ENCODE measurements at regions not wholly inside any gene's neighbourhood (a gene's known extent, or its start where the extent isn't known, plus 50 kb on each side); places are given as distances from the start of the nearest gene placed in this dataset.

DNA sequence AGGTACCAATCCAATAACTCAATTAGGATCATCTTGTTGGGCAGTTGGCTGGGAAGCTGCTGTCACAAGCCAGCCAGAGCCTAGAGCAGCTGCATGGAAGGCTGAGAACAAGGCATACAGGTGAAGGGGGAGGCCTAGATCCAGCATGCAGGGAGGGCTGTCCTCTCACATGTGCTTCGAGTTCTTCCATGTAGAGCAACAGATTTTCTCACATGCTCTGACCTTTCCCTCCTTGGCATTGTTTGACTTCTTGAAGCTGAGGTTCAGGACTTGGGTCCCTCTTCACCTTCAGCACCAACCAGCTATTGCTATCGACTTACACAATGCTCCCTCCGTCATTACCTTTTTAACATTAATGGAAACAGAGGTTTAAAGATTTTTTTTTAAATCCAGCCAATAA is 257.7 kb downstream of the ATG4C start:
- no peaks in the 10 kb centered on the region for H3K79me2 ChIP-seq (ENCODE audit: control insufficient read depth, insufficient read depth, low read length)
- FAIRE-seq (no peak), ATAC-seq (no peak), DNase-seq (ENCODE audit: low read depth, low spot score) (no peak)
- ChIA-PET SMC1A (ENCODE audit: uncharacterized antibody, unreplicated experiment) (no interaction called here), CTCF (no interaction called here), POLR2A (no interaction called here), RAD21 (ENCODE audit: unreplicated experiment) (no interaction called here)
- H4K20me1 ChIP-seq (ENCODE audit: control insufficient read depth, insufficient read depth): no peaks in the 10 kb centered on the region
- no peak overlapping the region for H3K4me2 ChIP-seq (ENCODE audit: control insufficient read depth, insufficient read depth)
- H3K4me3 ChIP-seq: no peak overlapping the region
- in situ Hi-C loops (cut with MboI) (no loop called here), intact Hi-C loops (cut with micrococcal nuclease; ENCODE audit: unreplicated experiment) (no loop called here)
- H3K9ac ChIP-seq (ENCODE audit: control insufficient read depth, insufficient read depth, low read length): no peak overlapping the region
- H3K27me3 ChIP-seq (replicated peaks in 1 of 2; ENCODE audit: control insufficient read depth in 2 of 2, insufficient read depth in 2 of 2, low read length in 1 of 2): no peaks in the 10 kb centered on the region
- no peaks in the 10 kb centered on the region for H3K36me3 ChIP-seq (ENCODE audit: control insufficient read depth in 2 of 2, insufficient read depth in 2 of 2, low read length in 1 of 2)
- TF ChIP-seq TARDBP (IDR thresholded peaks at IDR 0.05; ENCODE audit: borderline replicate concordance) (no peak), LARP7 (IDR thresholded peaks at IDR 0.05) (no peak), BRCA1 (IDR thresholded peaks at IDR 0.05; ENCODE audit: low read depth, low read length) (no peak), CHD2 (IDR thresholded peaks at IDR 0.05; ENCODE audit: borderline replicate concordance, low read depth, low read length) (no peak), ZNF207 (IDR thresholded peaks at IDR 0.05; ENCODE audit: borderline replicate concordance) (no peak), EGR1 (IDR thresholded peaks at IDR 0.05; ENCODE audit: borderline replicate concordance in 1 of 2, low read depth in 2 of 2, low read length in 2 of 2) (no peak), SMC3 (IDR thresholded peaks at IDR 0.05; ENCODE audit: borderline replicate concordance, low read length) (no peak), POLR2AphosphoS5 (IDR thresholded peaks at IDR 0.05; ENCODE audit: low read length) (no peak), SMAD1 (IDR thresholded peaks at IDR 0.05; ENCODE audit: low read depth, partially characterized antibody) (no peak), KAT2A (conservative IDR thresholded peaks at IDR 0.05; ENCODE audit: control insufficient read depth, low read depth, low read length) (no peak), HDGF (IDR thresholded peaks at IDR 0.05) (no peak), SIN3A (IDR thresholded peaks at IDR 0.05; ENCODE audit: low read depth, low read length) (no peak), TCF3 (IDR thresholded peaks at IDR 0.05; ENCODE audit: borderline replicate concordance, insufficient read depth, low read depth, low read length) (no peak), EED (IDR thresholded peaks at IDR 0.05; ENCODE audit: low read depth) (no peak), JUNB (IDR thresholded peaks at IDR 0.05) (no peak), ZSCAN29 (IDR thresholded peaks at IDR 0.05) (no peak)
- TF ChIP-seq, protein P1, sequence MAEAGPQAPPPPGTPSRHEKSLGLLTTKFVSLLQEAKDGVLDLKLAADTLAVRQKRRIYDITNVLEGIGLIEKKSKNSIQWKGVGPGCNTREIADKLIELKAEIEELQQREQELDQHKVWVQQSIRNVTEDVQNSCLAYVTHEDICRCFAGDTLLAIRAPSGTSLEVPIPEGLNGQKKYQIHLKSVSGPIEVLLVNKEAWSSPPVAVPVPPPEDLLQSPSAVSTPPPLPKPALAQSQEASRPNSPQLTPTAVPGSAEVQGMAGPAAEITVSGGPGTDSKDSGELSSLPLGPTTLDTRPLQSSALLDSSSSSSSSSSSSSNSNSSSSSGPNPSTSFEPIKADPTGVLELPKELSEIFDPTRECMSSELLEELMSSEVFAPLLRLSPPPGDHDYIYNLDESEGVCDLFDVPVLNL (IDR thresholded peaks at IDR 0.05; ENCODE audit: low read depth, low read length): no peak
- TF ChIP-seq, protein P2, sequence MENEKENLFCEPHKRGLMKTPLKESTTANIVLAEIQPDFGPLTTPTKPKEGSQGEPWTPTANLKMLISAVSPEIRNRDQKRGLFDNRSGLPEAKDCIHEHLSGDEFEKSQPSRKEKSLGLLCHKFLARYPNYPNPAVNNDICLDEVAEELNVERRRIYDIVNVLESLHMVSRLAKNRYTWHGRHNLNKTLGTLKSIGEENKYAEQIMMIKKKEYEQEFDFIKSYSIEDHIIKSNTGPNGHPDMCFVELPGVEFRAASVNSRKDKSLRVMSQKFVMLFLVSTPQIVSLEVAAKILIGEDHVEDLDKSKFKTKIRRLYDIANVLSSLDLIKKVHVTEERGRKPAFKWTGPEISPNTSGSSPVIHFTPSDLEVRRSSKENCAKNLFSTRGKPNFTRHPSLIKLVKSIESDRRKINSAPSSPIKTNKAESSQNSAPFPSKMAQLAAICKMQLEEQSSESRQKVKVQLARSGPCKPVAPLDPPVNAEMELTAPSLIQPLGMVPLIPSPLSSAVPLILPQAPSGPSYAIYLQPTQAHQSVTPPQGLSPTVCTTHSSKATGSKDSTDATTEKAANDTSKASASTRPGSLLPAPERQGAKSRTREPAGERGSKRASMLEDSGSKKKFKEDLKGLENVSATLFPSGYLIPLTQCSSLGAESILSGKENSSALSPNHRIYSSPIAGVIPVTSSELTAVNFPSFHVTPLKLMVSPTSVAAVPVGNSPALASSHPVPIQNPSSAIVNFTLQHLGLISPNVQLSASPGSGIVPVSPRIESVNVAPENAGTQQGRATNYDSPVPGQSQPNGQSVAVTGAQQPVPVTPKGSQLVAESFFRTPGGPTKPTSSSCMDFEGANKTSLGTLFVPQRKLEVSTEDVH (IDR thresholded peaks at IDR 0.05; ENCODE audit: low read depth, partially characterized antibody): no peak
- H3K27ac ChIP-seq (ENCODE audit: control insufficient read depth, insufficient read depth): no peak overlapping the region
- H2AFZ ChIP-seq (ENCODE audit: control insufficient read depth, low read depth, low read length): no peak overlapping the region
- H3K4me1 ChIP-seq (ENCODE audit: control insufficient read depth, insufficient read depth, low read length): no peaks in the 10 kb centered on the region
- no TSS peak for BruUV-seq (replicated peaks)
- no peaks in the 10 kb centered on the region for H3K9me3 ChIP-seq (replicated peaks; ENCODE audit: control insufficient read depth, insufficient read depth, low read length)
- 26% methylated on average over 3 of the region's 3 CpGs for WGBS (ENCODE audit: insufficient coverage, insufficient replicate concordance, low lambda C conversion rate, missing lambda C conversion rate)
